ENCODE measurements at regions not wholly inside any gene's neighbourhood (a gene's known extent, or its start where the extent isn't known, plus 50 kb on each side); places are given as distances from the start of the nearest gene placed in this dataset.
"Not testable (repeated sequence)": the region's sequence is repeated elsewhere in the genome, so short reads cannot be mapped to it uniquely, and the experiment has no call there.

DNA sequence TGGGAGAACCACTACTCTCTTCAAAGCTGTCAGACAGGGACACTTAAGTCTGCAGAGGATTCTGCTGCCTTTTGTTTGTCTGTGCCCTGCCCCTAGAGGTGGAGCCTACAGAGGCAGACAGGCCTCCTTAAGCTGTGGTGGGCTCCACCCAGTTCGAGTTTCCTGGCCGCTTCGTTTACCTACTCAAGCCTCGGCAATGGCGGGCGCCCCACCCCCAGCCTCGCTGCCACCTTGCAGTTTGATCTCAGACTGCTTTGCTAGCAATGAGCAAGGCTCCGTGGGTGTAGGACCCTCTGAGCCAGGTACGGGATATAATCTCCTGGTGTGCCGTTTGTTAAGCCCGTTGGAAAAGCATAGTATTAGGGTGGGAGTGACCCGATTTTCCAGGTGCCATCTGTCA, 267.9 kb upstream of the GRAMD2B start:
- not testable (repeated sequence) for DNase-seq (ENCODE audit: low spot score)

DNA sequence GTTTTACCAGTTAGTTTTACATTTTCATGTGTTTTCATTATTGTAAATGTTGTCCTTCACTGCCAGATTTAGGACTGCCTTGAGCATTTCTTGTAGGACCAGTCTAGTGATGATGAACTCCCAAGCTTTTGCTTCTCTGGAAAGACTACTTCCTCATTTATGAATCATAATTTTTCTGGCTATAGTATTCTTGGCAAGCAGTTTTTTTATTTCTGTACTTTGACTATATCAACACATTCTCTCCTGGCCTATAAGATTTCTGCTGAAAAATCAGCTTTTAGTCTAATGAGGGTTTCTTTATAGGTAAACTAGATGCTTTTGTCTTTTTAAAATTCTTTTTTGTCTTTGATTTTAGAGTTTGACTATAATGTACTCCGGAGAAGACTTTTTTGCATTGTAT, 256.8 kb upstream of the GRAMD2B start:
- DNase-seq (ENCODE audit: low spot score) = no peak

DNA sequence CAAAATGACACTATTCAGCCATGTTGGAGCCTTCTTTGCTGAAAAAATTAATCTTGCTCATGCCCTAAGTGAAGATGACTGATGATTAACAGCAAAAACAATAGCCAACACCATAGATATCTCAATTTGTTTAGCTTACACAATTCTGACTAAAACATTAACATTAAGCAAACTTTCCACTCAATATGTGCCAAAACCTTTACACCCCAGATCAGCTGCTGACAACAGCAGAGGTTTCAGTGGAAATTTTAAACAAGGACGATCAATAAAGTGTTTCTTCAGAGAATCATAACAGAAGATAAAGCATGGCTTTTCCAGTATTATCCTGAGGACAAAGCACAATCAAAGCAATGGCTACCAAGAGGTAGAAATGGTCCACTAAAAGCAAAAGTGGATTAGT, 254.4 kb upstream of the GRAMD2B start:
- no peak for DNase-seq (ENCODE audit: low spot score)

DNA sequence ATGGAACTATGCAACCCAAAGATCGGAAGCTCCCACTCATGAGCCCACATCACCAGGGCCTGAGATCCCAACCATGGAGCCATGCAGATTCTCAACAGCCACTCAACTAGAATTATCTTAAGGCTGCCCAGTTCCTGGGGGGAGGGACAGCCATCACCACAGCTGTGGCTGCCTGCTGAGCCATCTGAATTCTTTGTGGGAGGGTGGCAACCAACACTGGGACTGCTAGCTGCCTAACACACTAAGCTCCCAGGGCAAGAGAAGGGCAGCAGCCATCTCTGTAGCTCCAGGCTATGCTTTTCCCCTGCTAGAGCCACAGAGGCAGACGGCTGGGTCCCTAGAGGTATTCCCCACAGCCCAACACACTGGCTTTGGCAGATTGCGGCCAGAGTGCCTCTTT, 251.3 kb upstream of the GRAMD2B start:
- DNase-seq (ENCODE audit: low spot score) = no peak

DNA sequence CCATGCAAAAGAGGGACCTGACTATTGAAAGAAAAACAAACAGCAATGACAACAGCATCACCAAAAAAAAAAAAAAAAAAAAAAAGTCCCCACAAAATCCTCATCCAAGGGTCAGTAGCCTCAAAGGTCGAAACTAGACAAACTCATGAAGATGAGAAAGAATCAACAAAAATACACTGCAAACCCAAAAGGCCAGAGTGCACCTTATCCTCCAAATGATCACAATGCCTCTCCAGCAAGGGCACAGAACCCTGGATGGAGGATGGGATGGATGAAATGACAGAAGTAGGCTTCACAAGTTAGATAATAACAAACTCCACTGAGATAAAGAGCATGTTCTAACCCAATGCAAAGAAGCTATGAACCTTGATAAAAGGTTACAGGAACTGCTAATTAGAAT, 250.4 kb upstream of the GRAMD2B start:
- DNase-seq (ENCODE audit: low spot score) = no peak

DNA sequence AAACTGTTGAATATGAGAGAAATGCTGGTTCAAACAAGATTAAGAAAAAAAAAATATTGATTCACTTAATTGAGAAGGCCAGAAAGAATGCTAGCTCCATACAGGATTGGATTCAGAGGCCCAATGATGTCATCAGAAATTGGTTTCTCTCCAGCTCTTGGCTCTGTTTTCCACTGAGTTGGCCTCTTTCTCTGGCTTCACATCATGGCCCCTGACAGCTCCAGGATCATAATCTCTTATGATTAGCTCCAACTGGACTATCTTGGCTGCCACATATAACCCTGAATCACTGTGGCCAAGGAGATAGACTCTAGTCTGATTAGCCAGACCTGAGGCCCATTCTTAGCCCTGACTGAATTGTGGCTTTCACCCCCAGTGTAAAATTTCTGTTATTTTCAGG, 244.7 kb upstream of the GRAMD2B start:
- no peak for DNase-seq (ENCODE audit: low spot score)

DNA sequence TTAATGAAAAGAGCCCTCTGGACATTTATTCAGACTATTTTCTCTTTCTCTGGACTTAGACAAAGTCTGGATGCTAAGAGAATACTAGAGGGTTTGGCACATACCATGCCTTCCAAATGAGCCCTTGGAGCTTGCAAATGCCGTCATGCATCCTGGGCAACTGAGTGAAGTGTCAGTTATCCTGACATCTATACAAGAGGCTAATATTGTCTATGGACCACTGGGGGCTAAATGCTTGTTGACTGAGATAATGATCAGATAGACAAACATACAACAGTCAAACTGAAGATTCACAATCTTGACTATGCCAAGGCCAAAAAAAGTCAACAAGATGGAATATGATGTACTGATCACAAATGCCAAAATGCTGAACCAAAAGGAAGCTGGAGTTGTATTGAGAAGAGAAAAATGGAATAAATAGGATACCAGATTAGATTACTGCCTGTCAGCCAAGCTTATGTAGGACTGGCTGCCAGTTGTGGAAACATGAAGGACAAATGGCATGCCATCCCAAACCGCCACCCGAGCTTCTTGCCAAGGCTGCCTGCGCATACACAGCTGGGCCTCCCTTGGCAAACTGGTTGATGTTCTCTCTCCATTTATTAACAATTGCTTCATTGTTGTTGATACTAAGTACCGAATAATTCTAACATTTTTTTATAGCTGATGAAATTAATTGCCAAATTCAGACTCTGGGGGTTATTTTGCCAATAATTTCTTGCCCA, 240.1 kb upstream of the GRAMD2B start:
- no peak for DNase-seq (ENCODE audit: low spot score)

DNA sequence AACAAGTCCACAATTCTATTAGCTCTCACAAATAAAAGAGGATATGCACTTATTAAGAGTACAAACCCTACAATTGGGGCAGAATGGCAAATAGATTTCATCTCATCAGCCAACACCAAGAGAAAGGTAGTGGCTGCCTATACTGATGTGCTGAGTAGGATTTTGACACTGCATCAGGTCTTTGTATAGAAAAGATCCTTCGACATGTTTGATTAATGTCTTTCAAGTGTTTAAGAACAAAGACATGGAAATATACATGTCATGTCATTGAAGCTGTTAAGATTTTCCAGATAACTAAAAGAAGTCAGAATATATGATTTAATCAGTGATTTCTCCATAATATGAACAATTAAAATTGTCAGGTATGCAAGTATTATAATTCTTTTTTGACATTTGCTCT, 238.7 kb upstream of the GRAMD2B start:
- DNase-seq (ENCODE audit: low spot score) = no peak

DNA sequence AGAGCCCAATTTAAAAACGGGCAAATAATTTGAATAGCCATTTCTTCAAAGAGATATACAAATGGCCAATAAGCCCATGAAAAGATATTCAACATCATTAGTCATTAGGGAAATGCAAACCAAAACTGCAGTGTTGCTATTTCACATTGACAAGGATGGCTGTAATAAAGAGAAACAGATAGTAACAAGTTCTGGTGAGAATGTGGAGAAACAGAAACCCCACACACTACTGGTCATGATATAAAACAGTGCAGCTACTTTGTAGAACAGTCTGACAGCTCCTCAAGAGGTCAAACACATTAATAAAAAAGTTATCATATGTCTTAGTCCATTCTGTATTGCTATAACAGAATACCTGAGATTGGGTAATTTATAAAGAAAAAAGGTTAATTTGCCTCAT, 237.0 kb upstream of the GRAMD2B start:
- DNase-seq (ENCODE audit: low spot score) = no peak

DNA sequence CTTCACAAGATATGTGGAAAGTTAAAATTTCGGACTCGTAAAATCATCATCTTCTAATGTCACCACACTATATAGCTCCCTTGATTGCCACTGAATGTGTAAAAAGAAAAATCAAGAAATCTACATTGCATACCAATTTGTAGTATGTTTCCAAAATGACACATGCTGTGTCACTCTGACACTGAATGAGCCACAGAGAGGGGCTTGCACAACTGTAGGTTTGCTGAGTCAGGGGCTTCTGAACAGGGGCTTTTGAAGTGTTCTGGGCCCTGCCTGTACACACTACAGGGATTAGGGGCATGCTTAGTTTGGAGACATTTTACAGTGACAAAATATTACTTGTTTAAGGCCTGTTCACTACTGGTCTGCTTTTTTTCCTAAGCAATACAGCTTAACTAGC, 234.4 kb upstream of the GRAMD2B start:
- DNase-seq (ENCODE audit: low spot score) = no peak

DNA sequence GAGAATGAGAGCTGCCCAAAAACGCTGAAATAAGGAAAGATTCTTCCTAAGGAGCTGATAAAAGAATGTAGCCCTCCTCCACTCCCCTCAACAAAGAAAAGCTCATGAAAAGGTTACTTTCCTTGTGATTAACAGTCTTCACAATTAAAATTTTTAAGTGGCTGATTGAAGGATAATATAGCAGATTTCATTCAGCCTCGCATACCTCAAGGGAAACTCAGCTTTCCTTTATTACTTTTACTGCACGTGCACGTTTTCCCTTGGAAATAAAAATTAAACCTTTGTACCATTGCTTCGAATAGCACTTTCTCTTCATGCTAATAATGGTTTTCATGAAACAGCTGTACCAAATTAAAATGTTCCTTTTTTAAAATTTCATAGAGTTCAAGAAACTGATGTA, 234.0 kb upstream of the GRAMD2B start:
- no peak for DNase-seq (ENCODE audit: low spot score)

DNA sequence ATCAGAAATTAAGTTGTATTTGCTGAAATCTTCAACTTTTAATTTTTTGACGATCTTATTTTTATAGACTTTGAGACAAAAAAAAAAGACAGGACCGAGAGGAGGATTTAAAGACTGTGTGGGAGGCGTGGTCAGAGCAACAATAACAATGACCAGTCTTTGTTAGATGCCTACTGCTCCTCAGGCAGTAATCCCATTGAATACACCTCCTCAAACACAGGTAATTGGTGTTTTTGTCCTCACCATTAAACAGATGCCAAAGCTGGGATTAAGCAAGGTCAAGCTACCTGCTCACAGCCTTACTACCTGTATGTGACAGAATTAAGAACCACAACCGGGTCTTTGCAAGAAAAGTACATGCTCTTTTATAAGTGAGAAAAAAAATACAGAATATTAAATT, 233.3 kb upstream of the GRAMD2B start:
- no peak for DNase-seq (ENCODE audit: low spot score)

DNA sequence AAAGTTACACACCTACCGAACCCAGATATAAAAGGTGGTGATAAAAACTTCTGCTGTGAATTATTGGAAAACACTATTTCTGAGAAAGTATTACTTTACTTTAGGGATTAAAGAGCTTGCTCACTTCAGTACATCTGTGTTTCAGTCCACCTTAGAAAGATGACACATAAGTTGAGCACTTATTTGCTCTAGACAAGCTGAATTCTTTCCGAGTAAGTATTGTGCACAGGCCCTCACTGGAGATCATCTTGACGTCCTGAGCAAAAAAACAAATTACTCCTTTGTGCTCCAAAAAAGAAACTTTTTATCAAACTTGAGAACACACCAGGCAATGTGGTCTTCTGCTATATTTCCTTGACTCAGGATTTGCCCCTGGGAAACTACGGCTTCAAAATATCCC, 231.0 kb upstream of the GRAMD2B start:
- DNase-seq (ENCODE audit: low spot score) = no peak

DNA sequence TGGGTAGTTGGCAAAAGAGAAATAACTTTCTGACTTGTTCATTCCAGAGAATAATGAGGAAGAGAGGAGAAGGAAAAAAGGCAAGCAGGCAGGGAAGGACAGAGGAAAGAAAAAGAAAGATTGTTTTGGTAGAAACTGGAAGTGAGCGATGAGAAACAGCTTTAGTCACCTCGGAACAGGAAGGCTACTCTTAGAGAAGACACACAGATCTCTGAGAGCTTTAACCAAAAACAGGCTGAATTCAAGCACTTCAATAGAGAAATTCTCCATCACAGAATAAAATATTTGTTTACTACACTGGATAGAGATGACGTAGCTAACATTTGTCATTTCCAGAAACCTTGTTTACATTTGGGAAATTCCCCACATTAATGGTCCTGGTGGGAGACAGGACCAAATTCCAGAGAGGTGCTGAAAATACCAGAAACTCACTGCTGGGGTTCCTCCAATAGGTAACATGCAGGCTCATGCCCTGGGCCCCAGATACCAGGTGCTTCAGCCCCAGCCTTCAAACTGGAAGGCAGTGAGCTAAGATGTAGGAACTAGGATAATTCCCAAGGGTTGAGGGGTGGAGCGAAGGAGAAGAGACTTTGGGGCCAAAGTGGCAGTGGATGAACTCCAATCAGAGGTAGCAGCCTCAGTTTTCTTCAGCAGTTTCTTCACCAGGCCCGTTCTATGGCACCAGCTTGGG, 227.7 kb upstream of the GRAMD2B start:
- DNase-seq (ENCODE audit: low spot score) = no peak

DNA sequence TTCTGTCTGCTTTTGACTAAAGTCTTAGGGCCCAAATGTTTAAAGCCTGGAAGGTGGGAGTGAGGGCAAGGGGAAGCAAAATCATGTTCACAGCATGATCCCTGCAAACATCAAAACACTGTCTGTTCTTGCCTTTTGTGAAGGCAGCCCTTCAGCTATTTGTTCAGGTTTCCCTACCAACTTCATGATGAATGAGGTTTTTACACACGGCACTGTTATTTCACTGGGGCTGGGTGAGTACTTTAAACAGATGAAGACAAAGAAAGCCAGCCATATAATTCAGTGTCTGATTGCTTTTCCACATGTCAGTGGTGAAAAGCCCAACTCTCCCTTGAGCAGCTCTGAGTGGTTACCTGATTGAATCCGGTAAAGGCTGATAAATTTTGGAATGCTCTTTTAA, 224.7 kb upstream of the GRAMD2B start:
- DNase-seq (ENCODE audit: low spot score) = no peak

DNA sequence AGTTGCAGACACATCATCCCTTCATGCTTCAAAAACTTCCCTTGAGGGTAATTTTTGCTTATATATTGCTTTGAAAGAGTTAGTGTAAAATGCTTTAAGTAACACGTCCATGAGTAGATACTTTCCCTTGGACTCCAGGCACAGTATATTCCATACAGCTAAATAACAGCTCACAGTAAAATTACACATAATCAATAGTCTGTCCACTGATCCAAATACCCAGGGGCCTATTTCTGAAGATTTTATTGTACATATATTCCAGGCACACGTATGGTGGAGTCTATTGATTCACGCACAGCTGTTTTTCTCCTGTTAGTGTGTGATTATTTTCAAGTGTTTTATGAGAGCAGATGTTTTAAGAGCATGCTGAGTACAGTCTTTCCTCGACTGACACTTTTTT, 223.7 kb upstream of the GRAMD2B start:
- DNase-seq (ENCODE audit: low spot score) = no peak

DNA sequence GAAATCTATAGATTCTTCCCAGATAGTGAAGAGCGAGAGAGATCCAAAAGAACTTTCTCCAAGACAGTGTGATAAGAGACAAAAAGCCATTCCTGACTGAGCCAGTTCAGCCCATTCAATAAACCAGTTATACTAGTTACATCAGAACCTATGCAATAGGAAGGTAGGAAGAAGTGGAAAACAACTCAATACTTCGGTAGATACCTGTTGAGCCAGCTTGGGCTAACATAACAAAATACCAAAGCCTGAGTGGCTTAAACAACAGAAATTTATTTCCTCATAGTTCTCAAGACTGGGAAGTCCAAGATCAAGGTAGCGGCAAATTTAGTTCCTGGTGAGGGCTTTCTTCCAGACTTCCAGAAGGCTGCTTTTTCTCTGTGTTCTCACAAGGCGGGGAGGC, 214.5 kb upstream of the GRAMD2B start:
- no peak for DNase-seq (ENCODE audit: low spot score)

DNA sequence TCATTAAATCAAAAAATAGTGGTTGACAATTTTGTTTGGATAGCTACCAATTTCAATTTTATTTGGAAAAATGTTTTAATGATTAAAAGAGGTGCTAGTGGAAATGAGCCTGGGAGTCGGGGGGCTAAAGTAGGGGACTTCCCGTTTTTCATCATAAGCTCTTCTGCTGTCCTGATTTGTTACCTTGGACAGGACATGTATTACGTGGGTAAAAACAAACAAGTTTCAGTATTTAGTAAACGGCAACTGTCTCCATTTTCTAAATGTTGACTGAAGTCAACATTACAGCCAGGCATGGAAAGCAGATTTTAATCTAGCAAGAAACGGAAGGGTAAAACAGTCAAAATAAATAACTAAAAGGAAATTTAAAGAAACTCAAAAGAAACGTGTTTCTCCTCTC, 212.3 kb upstream of the GRAMD2B start:
- DNase-seq (ENCODE audit: low spot score) = no peak

DNA sequence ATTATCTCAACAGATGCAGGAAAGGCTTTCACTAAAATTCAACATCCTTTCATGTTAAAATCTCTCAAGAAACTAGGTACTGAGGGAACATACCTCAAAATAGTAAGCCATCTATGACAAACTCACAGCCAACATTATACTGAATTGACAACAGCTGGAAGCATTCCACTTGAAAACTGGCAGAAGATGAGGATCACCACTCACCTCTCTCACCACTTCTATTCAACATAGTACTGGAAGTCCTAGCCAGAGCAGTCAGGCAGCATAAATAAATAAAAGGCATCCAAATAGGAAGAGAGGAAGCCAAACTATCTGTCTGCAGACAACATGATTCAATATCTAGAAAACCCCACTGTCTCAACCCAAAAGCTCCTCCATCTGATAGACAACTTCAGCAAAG, 203.6 kb upstream of the GRAMD2B start:
- no peak for DNase-seq (ENCODE audit: low spot score)

DNA sequence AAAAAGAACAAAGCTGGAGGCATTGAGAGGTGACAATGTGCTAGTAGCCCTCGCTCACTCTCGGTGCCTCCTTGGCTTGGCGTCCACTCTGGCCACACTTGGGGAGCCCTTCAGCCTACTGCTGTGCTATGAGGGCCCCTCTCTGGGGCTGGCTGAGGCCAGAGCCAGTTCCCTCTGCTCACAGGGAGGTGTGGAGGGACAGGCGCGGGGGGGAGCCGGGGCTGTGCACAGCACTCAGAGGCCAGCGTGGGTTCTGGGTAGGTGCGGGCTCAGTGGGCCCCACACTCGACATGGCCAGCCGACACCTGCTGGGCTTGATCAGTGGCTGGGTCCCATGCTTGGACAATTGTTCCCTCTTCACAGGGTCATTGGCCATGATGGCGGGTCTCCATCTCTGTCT, 202.5 kb upstream of the GRAMD2B start:
- no peak for DNase-seq (ENCODE audit: low spot score)

DNA sequence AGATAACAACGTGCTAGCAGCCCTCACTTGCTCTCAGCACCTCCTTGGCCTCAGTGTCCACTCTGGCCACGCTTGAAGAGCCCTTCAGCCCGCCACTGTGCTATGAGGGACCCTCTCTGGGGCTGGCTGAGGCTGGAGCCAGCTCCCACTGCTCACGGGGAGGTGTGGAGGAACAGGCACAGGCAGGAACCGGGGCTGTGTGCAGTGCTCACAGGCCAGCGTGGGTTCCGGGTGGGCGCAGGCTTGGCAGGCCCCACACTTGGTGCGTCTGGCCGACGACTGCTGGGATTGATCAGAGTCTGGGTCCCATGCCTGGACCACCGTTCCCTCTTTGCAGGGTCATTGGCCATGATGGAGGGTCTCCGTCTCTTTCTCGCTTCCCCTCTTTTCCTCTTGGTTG, 194.3 kb upstream of the GRAMD2B start:
- no peak for DNase-seq (ENCODE audit: low spot score)

DNA sequence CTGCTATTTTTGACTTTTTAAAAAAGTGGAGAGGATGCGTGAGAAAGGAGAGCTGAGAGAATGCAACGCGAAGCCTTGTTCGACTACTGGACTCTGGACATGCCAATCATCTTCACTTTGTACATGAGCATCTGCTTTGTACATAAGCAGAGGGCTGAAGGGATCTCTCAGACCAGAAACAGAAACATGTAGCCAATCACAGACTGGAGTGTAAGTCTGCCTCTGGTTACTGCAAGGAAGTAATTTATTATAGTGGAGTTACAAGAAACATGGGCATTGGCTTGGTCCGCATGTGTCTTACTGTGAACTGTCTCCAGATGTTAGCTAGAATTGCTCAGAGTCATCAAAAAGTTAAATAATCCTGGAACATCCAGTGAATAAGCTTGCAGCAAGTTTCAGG, 190.0 kb upstream of the GRAMD2B start:
- DNase-seq (ENCODE audit: low spot score) = no peak

DNA sequence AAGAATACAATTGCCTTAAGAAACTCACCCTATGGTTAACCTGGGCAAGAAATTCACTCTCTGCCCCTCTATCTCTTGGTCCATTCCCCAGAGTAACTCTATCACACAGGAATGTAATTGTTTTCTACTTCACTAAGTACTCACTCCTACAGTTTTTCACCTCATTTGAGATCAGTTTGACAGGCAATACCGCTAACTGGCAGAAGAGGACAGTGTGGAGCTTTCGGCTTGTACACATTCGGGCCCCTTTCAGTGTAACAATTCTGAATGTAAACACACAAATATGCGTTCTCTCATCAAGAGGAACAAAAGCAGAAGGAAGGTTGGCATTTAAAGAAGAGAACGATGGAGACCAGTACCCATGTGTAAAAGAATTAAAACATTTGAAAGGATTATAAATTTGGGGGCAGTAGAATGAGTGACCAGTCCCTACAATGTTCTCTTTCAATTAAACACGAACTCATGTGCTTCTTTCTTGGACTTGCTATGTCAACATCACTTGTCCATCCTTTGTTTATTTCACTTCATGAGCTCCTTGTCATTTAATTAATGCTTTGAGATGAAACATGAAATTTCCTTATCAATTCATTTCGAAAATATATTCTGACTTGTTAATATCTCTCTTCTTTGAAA, 188.5 kb upstream of the GRAMD2B start:
- DNase-seq (ENCODE audit: low spot score) = peak; percentile 6

DNA sequence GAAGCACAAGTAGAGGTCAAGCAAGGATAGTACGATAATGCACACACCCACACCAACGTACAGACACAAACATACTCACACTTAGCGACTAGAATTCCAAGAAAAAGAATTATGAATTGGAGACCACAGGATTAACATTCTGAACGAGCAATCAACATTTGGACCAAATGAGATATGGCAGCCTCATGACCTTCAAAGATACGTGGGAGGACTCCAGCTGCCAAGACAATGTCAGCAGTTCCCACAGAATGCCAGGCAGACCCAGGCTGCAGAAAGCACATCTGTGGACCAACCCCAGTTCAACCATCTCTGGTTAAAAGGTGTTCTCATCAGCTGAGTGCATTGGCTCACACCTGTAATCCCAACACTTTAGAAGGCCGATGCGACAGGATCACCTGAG, 187.6 kb upstream of the GRAMD2B start:
- DNase-seq (ENCODE audit: low spot score) = no peak

All from kidney capillary endothelial cell (primary cell).